GM12875 (cell line): ENCODE measurements at regions not wholly inside any gene's neighbourhood (a gene's known extent, or its start where the extent isn't known, plus 50 kb on each side); places are given as distances from the start of the nearest gene placed in this dataset.
"Not testable (repeated sequence)": the region's sequence is repeated elsewhere in the genome, so short reads cannot be mapped to it uniquely, and the experiment has no call there.

Experiments
- H3K4me3 ChIP-seq: one replicate; pipeline ENCODE4 v1.5.1; 2011; ENCODE audit warnings: low read depth, low read length, control low read depth
- CTCF ChIP-seq: IDR thresholded peaks from 2 replicates; pipeline ENCODE4 v1.5.1; 2011; ENCODE audit warnings: low read depth, mild to moderate bottlenecking, control low read depth, inconsistent platforms, low read length, moderate library complexity, borderline replicate concordance; ENCODE audit not compliant: insufficient read depth

- H3K4me3 ChIP-seq: no peak overlapping the region
- TF ChIP-seq CTCF: no peak
Measured at GRCh38 chr6:169095153-169095552, 158.5 kb downstream of the THBS2 start.

- no peak overlapping the region for H3K4me3 ChIP-seq
- TF ChIP-seq CTCF: no peak
Measured at GRCh38 chr6:169094552-169094950, 159.1 kb downstream of the THBS2 start.

GRCh38 chr6:169093770-169094551, 159.7 kb downstream of the THBS2 start:
- no peak for TF ChIP-seq CTCF
- H3K4me3 ChIP-seq: no peak overlapping the region

- no peak for TF ChIP-seq CTCF
- H3K4me3 ChIP-seq: no peak overlapping the region
Measured at GRCh38 chr6:169093066-169093723, 160.5 kb downstream of the THBS2 start.

- no peak overlapping the region for H3K4me3 ChIP-seq
- TF ChIP-seq CTCF: no peak
Measured at GRCh38 chr6:169092375-169092774, 161.3 kb downstream of the THBS2 start.

- H3K4me3 ChIP-seq: not testable (repeated sequence)
Measured at GRCh38 chr6:169090514-169091127, 163.0 kb downstream of the THBS2 start.

- no peak overlapping the region for H3K4me3 ChIP-seq
- TF ChIP-seq CTCF: no peak
Measured at GRCh38 chr6:169088762-169089161, 164.9 kb downstream of the THBS2 start.
